Astrocyte (in vitro differentiated cells and primary cell): ENCODE measurements at regions not wholly inside any gene's neighbourhood (a gene's known extent, or its start where the extent isn't known, plus 50 kb on each side); places are given as distances from the start of the nearest gene placed in this dataset.

Experiments used
- EZH2 ChIP-seq: IDR thresholded peaks from 2 replicates; pipeline ENCODE4 v1.6.1; 2012; ENCODE audit warnings: mild to moderate bottlenecking, low read length, inconsistent platforms; ENCODE audit not compliant: insufficient read depth
- TF ChIP-seq, protein P1 (sequence below): IDR thresholded peaks from 2 replicates; pipeline ENCODE4 v1.5.1; 2011; ENCODE audit warnings: low read depth, mild to moderate bottlenecking, inconsistent platforms, low read length, moderate library complexity; ENCODE audit not compliant: insufficient read depth

DNA sequence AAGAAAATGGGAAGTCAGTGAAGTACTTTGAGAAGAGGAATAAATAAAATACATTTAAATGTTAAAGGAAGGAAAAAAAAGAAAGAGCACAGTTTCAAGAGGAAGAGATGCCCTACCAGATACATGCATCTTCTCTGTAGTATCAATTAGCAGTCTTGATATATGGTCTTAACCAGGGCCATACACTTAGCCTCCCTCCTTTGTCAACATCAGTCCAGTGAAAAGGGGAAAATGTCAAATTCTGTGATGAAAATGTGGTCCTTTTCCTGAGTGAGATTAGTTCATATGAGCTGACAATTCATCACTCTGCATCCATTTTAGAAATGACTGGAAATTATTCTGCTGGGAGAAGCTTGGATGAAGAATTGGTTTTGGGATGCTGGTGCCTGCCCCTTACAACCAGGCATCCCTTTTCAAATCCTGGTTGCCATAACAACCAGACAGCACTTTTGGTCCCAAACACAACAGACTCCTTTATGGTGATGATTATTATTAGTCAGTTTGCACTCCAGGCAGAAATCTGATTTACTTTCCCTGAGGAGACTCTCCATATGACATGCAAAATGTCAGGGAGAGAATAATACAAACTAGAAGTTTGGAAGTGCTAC, 933.6 kb upstream of the CDH8 start:
- no peak for TF ChIP-seq EZH2
- TF ChIP-seq, protein P1, sequence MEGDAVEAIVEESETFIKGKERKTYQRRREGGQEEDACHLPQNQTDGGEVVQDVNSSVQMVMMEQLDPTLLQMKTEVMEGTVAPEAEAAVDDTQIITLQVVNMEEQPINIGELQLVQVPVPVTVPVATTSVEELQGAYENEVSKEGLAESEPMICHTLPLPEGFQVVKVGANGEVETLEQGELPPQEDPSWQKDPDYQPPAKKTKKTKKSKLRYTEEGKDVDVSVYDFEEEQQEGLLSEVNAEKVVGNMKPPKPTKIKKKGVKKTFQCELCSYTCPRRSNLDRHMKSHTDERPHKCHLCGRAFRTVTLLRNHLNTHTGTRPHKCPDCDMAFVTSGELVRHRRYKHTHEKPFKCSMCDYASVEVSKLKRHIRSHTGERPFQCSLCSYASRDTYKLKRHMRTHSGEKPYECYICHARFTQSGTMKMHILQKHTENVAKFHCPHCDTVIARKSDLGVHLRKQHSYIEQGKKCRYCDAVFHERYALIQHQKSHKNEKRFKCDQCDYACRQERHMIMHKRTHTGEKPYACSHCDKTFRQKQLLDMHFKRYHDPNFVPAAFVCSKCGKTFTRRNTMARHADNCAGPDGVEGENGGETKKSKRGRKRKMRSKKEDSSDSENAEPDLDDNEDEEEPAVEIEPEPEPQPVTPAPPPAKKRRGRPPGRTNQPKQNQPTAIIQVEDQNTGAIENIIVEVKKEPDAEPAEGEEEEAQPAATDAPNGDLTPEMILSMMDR: no peak
